IMR-90 (cell line): ENCODE measurements at regions not wholly inside any gene's neighbourhood (a gene's known extent, or its start where the extent isn't known, plus 50 kb on each side); places are given as distances from the start of the nearest gene placed in this dataset.

Source experiments
- ATAC-seq: fragments of 200-7000 bp; cut with Tn5 transposase; 2 replicates; pipeline ENCODE4 v1.9.1; 2020; ENCODE audit warnings: low read depth, mild to moderate bottlenecking, moderate library complexity
- BruUV-seq: library from RNA; stranded (reverse); fragments of 400-500 nt; replicated peaks from 2 replicates; lab custom pipeline; 2021; lab: Mats Ljungman, UMichigan
- CTCF ChIA-PET: fragments of 300-600 bp; formaldehyde crosslinking; extraction: SDS; loops from one replicate; lab custom pipeline; 2021; ENCODE audit warnings: antibody characterized with exemption; lab: Yijun Ruan, JAX
- POLR2A ChIA-PET: fragments of 300-600 bp; sonication (Branson Sonifier 250); formaldehyde crosslinking; loops from one replicate; lab custom pipeline; 2022; ENCODE audit warnings: antibody characterized with exemption; ENCODE audit not compliant: unreplicated experiment; lab: Charles Lee
- DNase-seq: peaks from one replicate; pipeline ENCODE4 v3.0.0; 2013
- H2AFZ ChIP-seq: replicated peaks from 2 replicates; pipeline ENCODE3; 2013; ENCODE audit warnings: low read length, mild to moderate bottlenecking; ENCODE audit not compliant: poor library complexity
- H2AK5ac ChIP-seq: 2 replicates; pipeline ENCODE4 v1.6.1; 2013; ENCODE audit warnings: low read depth, low read length, inconsistent platforms
- H2AK9ac ChIP-seq: replicated peaks from 2 replicates; pipeline ENCODE3; 2013; ENCODE audit warnings: mild to moderate bottlenecking, low read depth, low read length, moderate library complexity; ENCODE audit not compliant: poor library complexity
- H2BK120ac ChIP-seq: 2 replicates; pipeline ENCODE4 v1.6.1; 2013; ENCODE audit warnings: low read depth, low read length, inconsistent platforms
- H2BK15ac ChIP-seq: 3 replicates; pipeline ENCODE4 v1.6.1; 2013; ENCODE audit warnings: low read depth, low read length, inconsistent platforms
- H2BK20ac ChIP-seq: 2 replicates; pipeline ENCODE4 v1.6.1; 2013; ENCODE audit warnings: low read depth, mild to moderate bottlenecking, inconsistent platforms, low read length, moderate library complexity
- H2BK5ac ChIP-seq: 2 replicates; pipeline ENCODE4 v1.6.1; 2013; ENCODE audit warnings: mild to moderate bottlenecking, low read depth, low read length, inconsistent platforms; ENCODE audit not compliant: poor library complexity, severe bottlenecking
- H3K14ac ChIP-seq: replicated peaks from 2 replicates; pipeline ENCODE4 v1.6.1; 2013; ENCODE audit warnings: low read depth, low read length, inconsistent platforms
- H3K18ac ChIP-seq: 2 replicates; pipeline ENCODE4 v1.6.1; 2013; ENCODE audit warnings: low read depth, low read length, control low read depth
- H3K23ac ChIP-seq: 2 replicates; pipeline ENCODE4 v1.6.1; 2013; ENCODE audit warnings: low read depth, low read length, inconsistent platforms
- H3K27ac ChIP-seq: 2 replicates; pipeline ENCODE4 v1.5.1; 2013; ENCODE audit warnings: mild to moderate bottlenecking, control low read depth, low read length; ENCODE audit not compliant: insufficient read depth
- H3K27me3 ChIP-seq: 2 replicates; pipeline ENCODE4 v1.6.1; 2013; ENCODE audit warnings: low read length; ENCODE audit not compliant: control insufficient read depth, insufficient read depth
- H3K36me3 ChIP-seq: 2 replicates; pipeline ENCODE4 v1.6.1; 2013; ENCODE audit warnings: low read length, mixed read lengths; ENCODE audit not compliant: control insufficient read depth, insufficient read depth
- H3K4ac ChIP-seq: 2 replicates; pipeline ENCODE4 v1.6.1; 2013; ENCODE audit warnings: low read depth, low read length, inconsistent platforms
- H3K4me1 ChIP-seq: 2 replicates; pipeline ENCODE4 v1.6.1; 2013; ENCODE audit warnings: low read length, mixed read lengths; ENCODE audit not compliant: control insufficient read depth, insufficient read depth
- H3K4me2 ChIP-seq: 2 replicates; pipeline ENCODE4 v1.6.1; 2013; ENCODE audit warnings: low read depth, mild to moderate bottlenecking, control low read depth, low read length, moderate library complexity
- H3K4me3 ChIP-seq: 2 replicates; pipeline ENCODE4 v1.5.1; 2013; ENCODE audit warnings: low read depth, mild to moderate bottlenecking, control low read depth, low read length, moderate library complexity; ENCODE audit not compliant: insufficient read depth
- H3K56ac ChIP-seq: 2 replicates; pipeline ENCODE4 v1.6.1; 2013; ENCODE audit warnings: low read length, inconsistent platforms; ENCODE audit not compliant: insufficient read depth; ENCODE audit errors: extremely low read depth
- H3K79me1 ChIP-seq, 2 experiments: 2 replicates each; pipeline ENCODE4 v1.6.1; 2013; ENCODE audit warnings: low read length in 2 of 2, inconsistent platforms in 1 of 2, low read depth in 1 of 2
- H3K9ac ChIP-seq: 2 replicates; pipeline ENCODE4 v1.6.1; 2013; ENCODE audit warnings: low read depth, low read length, control low read depth
- H3K9me1 ChIP-seq: 2 replicates; pipeline ENCODE4 v1.6.1; 2013; ENCODE audit warnings: low read length, inconsistent platforms; ENCODE audit not compliant: insufficient read depth
- H3K9me3 ChIP-seq: 2 replicates; pipeline ENCODE4 v1.6.1; 2013; ENCODE audit warnings: low read length; ENCODE audit not compliant: control insufficient read depth, insufficient read depth
- H4K20me1 ChIP-seq: 2 replicates; pipeline ENCODE4 v1.6.1; 2013; ENCODE audit warnings: low read length, inconsistent platforms; ENCODE audit not compliant: insufficient read depth
- H4K5ac ChIP-seq: 2 replicates; pipeline ENCODE4 v1.6.1; 2013; ENCODE audit warnings: mild to moderate bottlenecking, low read depth, low read length, control low read depth
- H4K8ac ChIP-seq, 2 experiments: 2 replicates each; pipeline ENCODE4 v1.6.1; 2013; ENCODE audit warnings: low read depth in 2 of 2, low read length in 2 of 2, control low read depth in 1 of 2, inconsistent platforms in 1 of 2
- H4K91ac ChIP-seq: 2 replicates; pipeline ENCODE4 v1.6.1; 2013; ENCODE audit warnings: low read depth, low read length, inconsistent platforms; ENCODE audit not compliant: insufficient read depth
- CTCF ChIP-seq: conservative IDR thresholded peaks from 2 replicates; pipeline ENCODE4 v1.5.1; 2012; ENCODE audit warnings: mild to moderate bottlenecking, low read depth, low read length, improper control_type of control experiment
- FOS ChIP-seq: fragments of 150-350 bp; IDR thresholded peaks from 2 replicates; pipeline ENCODE4 v1.6.1; 2016; ENCODE audit warnings: low read depth, low read length
- MAZ ChIP-seq: IDR thresholded peaks from 2 replicates; pipeline ENCODE4 v1.6.1; 2012; ENCODE audit warnings: low read depth, mild to moderate bottlenecking, low read length, improper control_type of control experiment, moderate library complexity, borderline replicate concordance
- MXI1 ChIP-seq: IDR thresholded peaks from 2 replicates; pipeline ENCODE4 v1.6.1; 2012; ENCODE audit warnings: low read depth, mild to moderate bottlenecking, low read length, moderate library complexity, borderline replicate concordance
- SMC3 ChIP-seq: fragments of 150-350 bp; IDR thresholded peaks from 2 replicates; pipeline ENCODE4 v1.6.1; 2016; ENCODE audit warnings: low read depth, mild to moderate bottlenecking, antibody characterized with exemption, low read length, moderate library complexity
- WGBS, 2 experiments: methylation state at CpG; one replicate each; pipeline versions ENCODE4 v1.1.5 to v1.1.7; 2013; ENCODE audit warnings: missing lambda C conversion rate in 2 of 2; ENCODE audit not compliant: insufficient read length in 1 of 2; ENCODE audit errors: extremely low coverage in 2 of 2; 5-methylcytosine and 5-hydroxymethylcytosine counted together
- dilution Hi-C: fragments of 300-500 bp; cut with HindIII; formaldehyde crosslinking; loops from one replicate; pipeline ENCODE4 v1.14.3; 2018; ENCODE audit warnings: low sequenced_read_pairs; ENCODE audit not compliant: unreplicated experiment
- in situ Hi-C: fragments of 300-500 bp; cut with MboI; formaldehyde crosslinking; loops from 3 replicates; pipeline ENCODE4 v1.14.3; 2019; ENCODE audit warnings: low sequenced_read_pairs, inconsistent platforms, mixed read lengths
- intact Hi-C: fragments of 100-400 bp; cut with micrococcal nuclease; formaldehyde crosslinking; loops from 2 replicates; pipeline ENCODE4 v1.10.0; 2022

DNA sequence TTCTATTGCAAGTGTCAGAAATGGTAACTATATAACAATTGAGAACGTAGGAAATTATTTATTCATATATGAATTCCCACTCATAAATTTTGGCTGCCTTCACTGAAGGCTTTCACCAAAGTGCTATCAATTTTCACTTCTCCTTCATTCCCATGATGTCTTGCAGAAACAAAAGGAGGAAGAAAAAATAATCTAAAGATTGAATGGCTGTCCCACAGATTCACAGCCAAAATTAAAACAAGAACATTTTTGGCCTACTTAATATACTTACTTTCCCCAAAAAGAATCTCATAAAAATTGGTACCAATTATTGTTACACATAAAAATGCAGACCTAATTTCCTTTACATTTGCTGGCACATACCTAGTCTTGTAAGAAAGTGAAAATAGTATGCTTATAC lies 616.1 kb downstream of the CD109 start:
- Histone ChIP-seq H2AK9ac (no peak overlapping the region), H3K18ac (no peak overlapping the region), H3K14ac (0 out of 2 replicates have a peak overlapping the region, but pooled peaks have one; percentile 45), H3K9me3 (no peaks in the 10 kb centered on the region), H4K91ac (no peak overlapping the region), H3K27me3 (no peaks in the 10 kb centered on the region), H3K4me1 (peaks cover 4% of the 10 kb centered on the region; the same call in 1 of the 2 replicates), H4K5ac (no peak overlapping the region), H2BK120ac (no peak overlapping the region), H3K27ac (no peak overlapping the region), H3K4ac (no peak overlapping the region), H3K9ac (no peak overlapping the region), H3K4me2 (no peak overlapping the region), H2BK15ac (no peak overlapping the region), H3K9me1 (no peaks in the 10 kb centered on the region), H3K79me1 (no peaks in the 10 kb centered on the region), H4K20me1 (no peaks in the 10 kb centered on the region), H3K56ac (no peak overlapping the region), H2AK5ac (no peak overlapping the region), H4K8ac (no peak overlapping the region), H3K23ac (no peak overlapping the region), H2AFZ (no peak overlapping the region), H3K36me3 (no peaks in the 10 kb centered on the region), H2BK20ac (no peak overlapping the region), H3K4me3 (no peak overlapping the region), H2BK5ac (no peak overlapping the region)
- CTCF ChIA-PET = no interaction called here
- BruUV-seq = no TSS peak
- intact Hi-C loops = no loop called here
- POLR2A ChIA-PET = no interaction called here
- dilution Hi-C loops = no loop called here
- no peak for ATAC-seq
- in situ Hi-C loops = no loop called here
- no CpG with 5 or more reads among the region's 1 CpG for WGBS, 2 experiments
- TF ChIP-seq FOS (no peak), MXI1 (no peak), MAZ (no peak), CTCF (no peak), SMC3 (no peak)
- no peak for DNase-seq
